ENCODE measurements at regions not wholly inside any gene's neighbourhood (a gene's known extent, or its start where the extent isn't known, plus 50 kb on each side); places are given as distances from the start of the nearest gene placed in this dataset.

- no peaks in the 10 kb centered on the region for H3K36me3 ChIP-seq (ENCODE audit: control insufficient read depth in 1 of 2, insufficient read depth in 2 of 2, low read length in 2 of 2)
- intact Hi-C loops (cut with micrococcal nuclease): no loop called here
- no peak overlapping the region for H3K9ac ChIP-seq (ENCODE audit: low read length)
- no peaks in the 10 kb centered on the region for H3K4me1 ChIP-seq (ENCODE audit: control insufficient read depth in 1 of 2, insufficient read depth in 2 of 2, low read length in 2 of 2)
- TF ChIP-seq YY1 (IDR thresholded peaks at IDR 0.05; ENCODE audit: extremely low read depth, insufficient replicate concordance, low read depth, low read length) (no peak), REST (IDR thresholded peaks at IDR 0.05; ENCODE audit: low read depth) (no peak), EZH2 (IDR thresholded peaks at IDR 0.05) (no peak), ZFX (IDR thresholded peaks at IDR 0.05) (no peak), CEBPB (IDR thresholded peaks at IDR 0.05; ENCODE audit: low read depth) (no peak), RAD21 (IDR thresholded peaks at IDR 0.05; ENCODE audit: low read depth) (no peak), TCF7L2 (IDR thresholded peaks at IDR 0.05; ENCODE audit: borderline replicate concordance, extremely low read depth, insufficient read depth, insufficient read length) (no peak), CBX3 (IDR thresholded peaks at IDR 0.05; ENCODE audit: low read depth) (no peak), ATF3 (IDR thresholded peaks at IDR 0.05) (no peak), MAX (IDR thresholded peaks at IDR 0.05) (no peak), SIN3A (IDR thresholded peaks at IDR 0.05; ENCODE audit: low read depth) (no peak), EGR1 (IDR thresholded peaks at IDR 0.05; ENCODE audit: low read depth) (no peak), FOSL1 (IDR thresholded peaks at IDR 0.05; ENCODE audit: low read depth) (no peak), ZBTB33 (IDR thresholded peaks at IDR 0.05; ENCODE audit: extremely low read depth, insufficient replicate concordance, low read length) (no peak), POLR2A (IDR thresholded peaks at IDR 0.05; ENCODE audit: borderline replicate concordance, extremely low read depth, insufficient read depth, insufficient read length) (no peak), ELF1 (IDR thresholded peaks at IDR 0.05; ENCODE audit: borderline replicate concordance, low read depth) (no peak), ZNF274 (IDR thresholded peaks at IDR 0.05; ENCODE audit: low read depth, low read length) (no peak), SRF (IDR thresholded peaks at IDR 0.05; ENCODE audit: low read depth) (no peak), JUND (IDR thresholded peaks at IDR 0.05) (no peak), CTCF (IDR thresholded peaks at IDR 0.05 in 2 of 3, conservative IDR thresholded peaks at IDR 0.05 in 1 of 3; ENCODE audit: borderline replicate concordance in 1 of 3, insufficient read depth in 1 of 3, low read depth in 2 of 3, low read length in 2 of 3) (no peak)
- no peak overlapping the region for H3K27ac ChIP-seq (ENCODE audit: low read depth, low read length)
- no peak for DNase-seq (ENCODE audit: low read depth, low spot score)
- H3K9me2 ChIP-seq (ENCODE audit: insufficient read depth): no peaks in the 10 kb centered on the region
- H2AFZ ChIP-seq (ENCODE audit: low read depth, low read length, poor library complexity, severe bottlenecking): no peak overlapping the region
- ATAC-seq: no peak
- no peaks in the 10 kb centered on the region for H3K27me3 ChIP-seq (ENCODE audit: insufficient read depth, low read length)
- BruUV-seq (replicated peaks): no TSS peak
- ChIA-PET POLR2A (no interaction called here), RAD21 (ENCODE audit: low non-redundant PET in 1 of 2, low total read pairs in 2 of 2, uncharacterized antibody in 2 of 2, unreplicated experiment in 2 of 2) (no interaction called here), CTCF (no interaction called here)
- H3K9me3 ChIP-seq (ENCODE audit: control insufficient read depth in 1 of 2, insufficient read depth in 1 of 2, low read depth in 1 of 2, low read length in 2 of 2): peaks cover 34 to 42% of the 10 kb centered on the region in 2 experiments
- H3K4me2 ChIP-seq (ENCODE audit: low read length): no peak overlapping the region
- H3K4me3 ChIP-seq (replicated peaks in 1 of 2; ENCODE audit: low read depth in 1 of 2, low read length in 2 of 2): no peak overlapping the region
- H4K20me1 ChIP-seq (ENCODE audit: insufficient read depth): no peaks in the 10 kb centered on the region
- H3K79me2 ChIP-seq (ENCODE audit: insufficient read depth, low read length): no peaks in the 10 kb centered on the region
These were observed 84.7 kb downstream of the KIF2B start for GRCh38 chr17:53907435-53907834.
